HL-60 (cell line): ENCODE measurements at regions not wholly inside any gene's neighbourhood (a gene's known extent, or its start where the extent isn't known, plus 50 kb on each side); places are given as distances from the start of the nearest gene placed in this dataset.

Experiments
- DNase-seq, 2 experiments: peaks; one replicate each; pipeline ENCODE4 v3.0.0-alpha.2; 2010 to 2020; ENCODE audit warnings: low read depth in 1 of 2, low spot score in 1 of 2
- H3K27ac ChIP-seq: fragments of 250-450 bp; sonication (Bioruptor Pico); replicated peaks from 2 replicates; pipeline ENCODE4 v1.5.1; 2020; ENCODE audit warnings: mild to moderate bottlenecking, moderate library complexity
- H3K27me3 ChIP-seq: fragments of 250-450 bp; sonication (Bioruptor Pico); 2 replicates; pipeline ENCODE4 v1.5.1; 2021; ENCODE audit warnings: mild to moderate bottlenecking, moderate library complexity; ENCODE audit not compliant: insufficient read depth, poor library complexity, severe bottlenecking
- H3K4me3 ChIP-seq: replicated peaks from 2 replicates; pipeline ENCODE4 v1.5.1; 2011; ENCODE audit warnings: mild to moderate bottlenecking, control low read depth, low read length; ENCODE audit not compliant: insufficient read depth
- GABPA ChIP-seq: IDR thresholded peaks from 2 replicates; pipeline ENCODE4 v1.6.1; 2012; ENCODE audit warnings: low read depth
- POLR2AphosphoS5 ChIP-seq: IDR thresholded peaks from 2 replicates; pipeline ENCODE4 v1.6.1; 2012; ENCODE audit warnings: low read depth
- SPI1 ChIP-seq: IDR thresholded peaks from 2 replicates; pipeline ENCODE4 v1.6.1; 2012; ENCODE audit warnings: low read depth, mild to moderate bottlenecking, borderline replicate concordance
- TF ChIP-seq, protein P1 (sequence below): IDR thresholded peaks from 2 replicates; pipeline ENCODE4 v1.6.1; 2012; ENCODE audit warnings: low read depth; ENCODE audit not compliant: insufficient replicate concordance
- TF ChIP-seq, protein P2 (sequence below): IDR thresholded peaks from one replicate; pipeline ENCODE4 v1.5.1; 2011; ENCODE audit warnings: low read length, control low read depth, inconsistent platforms; ENCODE audit not compliant: insufficient read depth

DNA sequence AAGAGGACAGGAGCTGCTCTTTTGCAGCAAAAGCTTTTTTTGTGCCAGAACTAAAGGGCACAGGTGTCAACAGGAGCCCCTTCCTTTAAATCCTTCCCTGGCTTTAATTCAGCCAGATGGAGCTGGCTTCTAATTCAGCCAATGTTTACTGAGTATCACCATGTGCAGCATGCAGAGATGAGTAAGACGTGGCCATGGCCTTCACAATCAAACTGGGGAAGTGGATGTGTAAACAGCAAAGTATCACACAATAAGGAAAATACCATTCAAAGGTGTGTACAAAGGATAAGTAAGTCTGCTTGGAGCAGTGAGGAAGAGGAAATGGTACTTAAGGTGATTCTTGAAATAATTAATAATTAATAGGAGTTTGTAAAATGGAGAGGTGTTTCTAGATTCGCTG is 243.4 kb downstream of the NXPE2 start:
- H3K27ac ChIP-seq, result no peak overlapping the region
- no peak for DNase-seq
- TF ChIP-seq, protein P1, sequence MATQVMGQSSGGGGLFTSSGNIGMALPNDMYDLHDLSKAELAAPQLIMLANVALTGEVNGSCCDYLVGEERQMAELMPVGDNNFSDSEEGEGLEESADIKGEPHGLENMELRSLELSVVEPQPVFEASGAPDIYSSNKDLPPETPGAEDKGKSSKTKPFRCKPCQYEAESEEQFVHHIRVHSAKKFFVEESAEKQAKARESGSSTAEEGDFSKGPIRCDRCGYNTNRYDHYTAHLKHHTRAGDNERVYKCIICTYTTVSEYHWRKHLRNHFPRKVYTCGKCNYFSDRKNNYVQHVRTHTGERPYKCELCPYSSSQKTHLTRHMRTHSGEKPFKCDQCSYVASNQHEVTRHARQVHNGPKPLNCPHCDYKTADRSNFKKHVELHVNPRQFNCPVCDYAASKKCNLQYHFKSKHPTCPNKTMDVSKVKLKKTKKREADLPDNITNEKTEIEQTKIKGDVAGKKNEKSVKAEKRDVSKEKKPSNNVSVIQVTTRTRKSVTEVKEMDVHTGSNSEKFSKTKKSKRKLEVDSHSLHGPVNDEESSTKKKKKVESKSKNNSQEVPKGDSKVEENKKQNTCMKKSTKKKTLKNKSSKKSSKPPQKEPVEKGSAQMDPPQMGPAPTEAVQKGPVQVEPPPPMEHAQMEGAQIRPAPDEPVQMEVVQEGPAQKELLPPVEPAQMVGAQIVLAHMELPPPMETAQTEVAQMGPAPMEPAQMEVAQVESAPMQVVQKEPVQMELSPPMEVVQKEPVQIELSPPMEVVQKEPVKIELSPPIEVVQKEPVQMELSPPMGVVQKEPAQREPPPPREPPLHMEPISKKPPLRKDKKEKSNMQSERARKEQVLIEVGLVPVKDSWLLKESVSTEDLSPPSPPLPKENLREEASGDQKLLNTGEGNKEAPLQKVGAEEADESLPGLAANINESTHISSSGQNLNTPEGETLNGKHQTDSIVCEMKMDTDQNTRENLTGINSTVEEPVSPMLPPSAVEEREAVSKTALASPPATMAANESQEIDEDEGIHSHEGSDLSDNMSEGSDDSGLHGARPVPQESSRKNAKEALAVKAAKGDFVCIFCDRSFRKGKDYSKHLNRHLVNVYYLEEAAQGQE, result no peak
- H3K27me3 ChIP-seq, result no peaks in the 10 kb centered on the region
- no peak overlapping the region for H3K4me3 ChIP-seq

DNA sequence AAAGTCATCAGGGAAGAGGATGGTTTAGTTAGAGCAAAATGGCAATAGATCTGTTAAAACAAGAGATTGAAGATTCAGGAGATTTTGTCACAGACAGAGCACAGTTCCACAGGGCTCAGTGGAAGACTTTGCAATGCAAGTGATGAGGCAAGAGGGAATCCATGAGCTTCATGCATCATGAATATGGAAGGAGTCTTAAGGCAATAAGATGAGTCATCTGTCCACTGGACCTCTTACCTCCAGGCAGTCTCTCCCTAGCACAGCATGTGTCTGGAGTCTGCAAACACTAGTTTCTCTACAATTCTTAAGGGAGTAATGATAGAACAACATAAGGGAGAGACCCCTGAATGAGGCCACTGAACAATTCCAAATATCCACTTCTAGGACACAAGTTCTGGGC is 245.7 kb downstream of the NXPE2 start:
- TF ChIP-seq POLR2AphosphoS5 (no peak), SPI1 (no peak), GABPA (no peak)
- TF ChIP-seq, protein P1, result no peak
- TF ChIP-seq, protein P2, sequence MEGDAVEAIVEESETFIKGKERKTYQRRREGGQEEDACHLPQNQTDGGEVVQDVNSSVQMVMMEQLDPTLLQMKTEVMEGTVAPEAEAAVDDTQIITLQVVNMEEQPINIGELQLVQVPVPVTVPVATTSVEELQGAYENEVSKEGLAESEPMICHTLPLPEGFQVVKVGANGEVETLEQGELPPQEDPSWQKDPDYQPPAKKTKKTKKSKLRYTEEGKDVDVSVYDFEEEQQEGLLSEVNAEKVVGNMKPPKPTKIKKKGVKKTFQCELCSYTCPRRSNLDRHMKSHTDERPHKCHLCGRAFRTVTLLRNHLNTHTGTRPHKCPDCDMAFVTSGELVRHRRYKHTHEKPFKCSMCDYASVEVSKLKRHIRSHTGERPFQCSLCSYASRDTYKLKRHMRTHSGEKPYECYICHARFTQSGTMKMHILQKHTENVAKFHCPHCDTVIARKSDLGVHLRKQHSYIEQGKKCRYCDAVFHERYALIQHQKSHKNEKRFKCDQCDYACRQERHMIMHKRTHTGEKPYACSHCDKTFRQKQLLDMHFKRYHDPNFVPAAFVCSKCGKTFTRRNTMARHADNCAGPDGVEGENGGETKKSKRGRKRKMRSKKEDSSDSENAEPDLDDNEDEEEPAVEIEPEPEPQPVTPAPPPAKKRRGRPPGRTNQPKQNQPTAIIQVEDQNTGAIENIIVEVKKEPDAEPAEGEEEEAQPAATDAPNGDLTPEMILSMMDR, result no peak
- no peak for DNase-seq
- H3K27ac ChIP-seq, result no peak overlapping the region
- H3K4me3 ChIP-seq, result no peak overlapping the region
- H3K27me3 ChIP-seq, result no peaks in the 10 kb centered on the region

DNA sequence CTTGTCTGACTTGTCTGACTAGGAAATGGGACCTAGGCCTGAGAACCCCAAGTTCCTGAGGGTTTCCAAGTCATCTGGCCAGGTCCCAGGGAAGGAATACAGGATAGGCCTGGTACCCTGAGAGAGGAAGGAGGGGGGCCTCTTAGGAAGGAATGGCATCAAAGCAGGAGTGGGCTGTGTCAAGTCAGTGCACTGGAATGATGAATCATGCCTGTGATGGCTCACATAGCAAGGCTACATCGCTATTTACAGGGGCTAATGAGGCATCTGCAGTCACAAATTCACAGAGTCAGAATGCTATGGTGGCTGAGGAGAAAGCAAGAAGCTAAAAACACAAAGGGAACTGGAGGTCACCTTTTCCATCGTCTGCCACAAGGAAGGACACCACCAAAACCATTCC is 247.3 kb downstream of the NXPE2 start:
- no peak for DNase-seq

More for the DNA sequence above, 247.3 kb downstream of the NXPE2 start:
- no peak overlapping the region for H3K27ac ChIP-seq
- H3K4me3 ChIP-seq, result no peak overlapping the region
- no peaks in the 10 kb centered on the region for H3K27me3 ChIP-seq
- TF ChIP-seq GABPA (no peak), SPI1 (no peak), POLR2AphosphoS5 (no peak)
- TF ChIP-seq, protein P2, result no peak
- TF ChIP-seq, protein P1, result no peak
